Endodermal cell (in vitro differentiated cells): ENCODE measurements at regions not wholly inside any gene's neighbourhood (a gene's known extent, or its start where the extent isn't known, plus 50 kb on each side); places are given as distances from the start of the nearest gene placed in this dataset.
"Not testable (repeated sequence)": the region's sequence is repeated elsewhere in the genome, so short reads cannot be mapped to it uniquely, and the experiment has no call there.

Experiments used
- DNase-seq: peaks from one replicate; pipeline ENCODE4 v3.0.0-alpha.2; 2017
- H3K27ac ChIP-seq: 2 replicates; pipeline ENCODE4 v1.5.1; 2013; ENCODE audit warnings: mild to moderate bottlenecking, low read depth, low read length, moderate library complexity
- H3K27me3 ChIP-seq: 2 replicates; pipeline ENCODE4 v1.6.1; 2013; ENCODE audit warnings: mild to moderate bottlenecking, low read length, moderate library complexity; ENCODE audit not compliant: insufficient read depth, control insufficient read depth, poor library complexity, severe bottlenecking
- H3K36me3 ChIP-seq: 2 replicates; pipeline ENCODE4 v1.7.0; 2013; ENCODE audit warnings: mild to moderate bottlenecking, low read length, moderate library complexity; ENCODE audit not compliant: control insufficient read depth, insufficient read depth
- H3K4me1 ChIP-seq: one replicate; pipeline ENCODE4 v1.7.0; 2013; ENCODE audit warnings: low read length; ENCODE audit not compliant: control insufficient read depth, insufficient read depth
- H3K4me3 ChIP-seq: 2 replicates; pipeline ENCODE4 v1.5.1; 2013; ENCODE audit warnings: mild to moderate bottlenecking, low read length, moderate library complexity
- H3K9ac ChIP-seq: 2 replicates; pipeline ENCODE4 v1.6.1; 2013; ENCODE audit warnings: mild to moderate bottlenecking, low read length, moderate library complexity; ENCODE audit not compliant: poor library complexity, severe bottlenecking; ENCODE audit errors: extremely low read depth
- H3K9me3 ChIP-seq: 2 replicates; pipeline ENCODE4 v1.6.1; 2013; ENCODE audit warnings: mild to moderate bottlenecking, low read length, moderate library complexity; ENCODE audit not compliant: control insufficient read depth
- H3K27ac Mint-ChIP-seq: 2 replicates; pipeline ENCODE4 v1.8.0; 2020; ENCODE audit warnings: mixed read lengths
- H3K27me3 Mint-ChIP-seq: 2 replicates; pipeline ENCODE4 v1.8.0; 2021; ENCODE audit warnings: mild to moderate bottlenecking, mixed read lengths; ENCODE audit not compliant: insufficient read depth
- H3K36me3 Mint-ChIP-seq: 2 replicates; pipeline ENCODE4 v1.8.0; 2020; ENCODE audit warnings: low read depth, mixed read lengths
- H3K4me1 Mint-ChIP-seq: 2 replicates; pipeline ENCODE4 v1.8.0; 2020; ENCODE audit warnings: mixed read lengths
- H3K4me3 Mint-ChIP-seq: 2 replicates; pipeline ENCODE4 v1.8.0; 2020; ENCODE audit warnings: mild to moderate bottlenecking, moderate library complexity, mixed read lengths
- H3K9me3 Mint-ChIP-seq: 2 replicates; pipeline ENCODE4 v1.8.0; 2020; ENCODE audit warnings: mild to moderate bottlenecking, mixed read lengths
- CTCF ChIP-seq: fragments of 200-600 bp; sonication (generic); conservative IDR thresholded peaks from 2 replicates; pipeline ENCODE4 v1.5.0; 2021; ENCODE audit warnings: antibody characterized with exemption, mild to moderate bottlenecking
- WGBS, 2 experiments: methylation state at CpG; one replicate each; pipeline versions ENCODE4 v1.1.5 to v1.1.7; 2013; ENCODE audit warnings: missing lambda C conversion rate in 2 of 2, mixed read lengths in 1 of 2; ENCODE audit not compliant: insufficient coverage in 1 of 2, insufficient read length in 1 of 2; 5-methylcytosine and 5-hydroxymethylcytosine counted together

GRCh38 chr22:47304191-47304831, 541.9 kb downstream of the TBC1D22A start:
- no peak overlapping the region for H3K9ac ChIP-seq
- Mint-ChIP-seq H3K4me1 (no peaks in the 10 kb centered on the region), H3K27me3 (no peaks in the 10 kb centered on the region), H3K4me3 (no peak overlapping the region), H3K36me3 (no peaks in the 10 kb centered on the region), H3K27ac (no peak overlapping the region), H3K9me3 (peaks cover 72% of the 10 kb centered on the region)
- no peak overlapping the region for H3K4me3 ChIP-seq
- H3K4me1 ChIP-seq: no peaks in the 10 kb centered on the region
- no peak overlapping the region for H3K27ac ChIP-seq
- H3K9me3 ChIP-seq: peaks cover 53% of the 10 kb centered on the region
- TF ChIP-seq CTCF: no peak
- DNase-seq: no peak
- no peaks in the 10 kb centered on the region for H3K36me3 ChIP-seq
- WGBS, 2 experiments: 86 to 90% methylated on average over 4 to 22 of the region's 22 CpGs
- no peaks in the 10 kb centered on the region for H3K27me3 ChIP-seq

GRCh38 chr22:47303161-47303890, 540.9 kb downstream of the TBC1D22A start:
- Mint-ChIP-seq H3K9me3 (peaks cover 72% of the 10 kb centered on the region), H3K4me1 (no peaks in the 10 kb centered on the region)
- H3K9me3 ChIP-seq: peaks cover 45% of the 10 kb centered on the region

GRCh38 chr22:47302587-47302986, 540.1 kb downstream of the TBC1D22A start:
- peaks cover 72% of the 10 kb centered on the region for H3K9me3 Mint-ChIP-seq
- WGBS, 2 experiments: 78% methylated on average over 1 of the region's 1 CpG; no CpG with 5 or more reads in 1 of the 2 experiments

More at GRCh38 chr22:47303161-47303890, 540.9 kb downstream of the TBC1D22A start:
- no peaks in the 10 kb centered on the region for H3K27me3 ChIP-seq
- no peaks in the 10 kb centered on the region for H3K36me3 Mint-ChIP-seq
- no peak overlapping the region for H3K9ac ChIP-seq
- TF ChIP-seq CTCF: no peak
- H3K27ac Mint-ChIP-seq: no peak overlapping the region
- DNase-seq: no peak
- H3K27me3 Mint-ChIP-seq: no peaks in the 10 kb centered on the region
- H3K4me3 ChIP-seq: no peak overlapping the region
- no peaks in the 10 kb centered on the region for H3K36me3 ChIP-seq
- H3K27ac ChIP-seq: no peak overlapping the region
- 58 to 78% methylated on average over 6 to 14 of the region's 14 CpGs for WGBS, 2 experiments
- H3K4me1 ChIP-seq: no peaks in the 10 kb centered on the region
- no peak overlapping the region for H3K4me3 Mint-ChIP-seq

More at GRCh38 chr22:47302587-47302986, 540.1 kb downstream of the TBC1D22A start:
- H3K4me1 Mint-ChIP-seq, DNase-seq, H3K4me3 ChIP-seq, H3K27me3 Mint-ChIP-seq, H3K27ac Mint-ChIP-seq, H3K27ac ChIP-seq, H3K27me3 ChIP-seq, H3K36me3 ChIP-seq, H3K4me1 ChIP-seq, H3K36me3 Mint-ChIP-seq, H3K4me3 Mint-ChIP-seq, H3K9ac ChIP-seq: not testable (repeated sequence)
- peaks cover 45% of the 10 kb centered on the region for H3K9me3 ChIP-seq
